ENCODE measurements at regions not wholly inside any gene's neighbourhood (a gene's known extent, or its start where the extent isn't known, plus 50 kb on each side); places are given as distances from the start of the nearest gene placed in this dataset.

GRCh38 chr5:161235569-161235968 is 311.0 kb downstream of the GABRB2 start:
- ATAC-seq (ENCODE audit: low read depth) (no peak), DNase-seq (ENCODE audit: low spot score) (no peak)
- Histone ChIP-seq H3K36me3 (ENCODE audit: low read depth) (no peaks in the 10 kb centered on the region), H3K27me3 (ENCODE audit: insufficient read depth, poor library complexity, severe bottlenecking) (no peaks in the 10 kb centered on the region), H3K27ac (ENCODE audit: poor library complexity, severe bottlenecking) (no peak overlapping the region), H3K4me1 (ENCODE audit: insufficient read depth, poor library complexity, severe bottlenecking) (no peaks in the 10 kb centered on the region), H3K9me3 (ENCODE audit: severe bottlenecking) (no peaks in the 10 kb centered on the region), H3K4me3 (ENCODE audit: severe bottlenecking) (no peak overlapping the region)
- no peak for TF ChIP-seq CTCF (IDR thresholded peaks at IDR 0.05; ENCODE audit: poor library complexity, severe bottlenecking)

DNA sequence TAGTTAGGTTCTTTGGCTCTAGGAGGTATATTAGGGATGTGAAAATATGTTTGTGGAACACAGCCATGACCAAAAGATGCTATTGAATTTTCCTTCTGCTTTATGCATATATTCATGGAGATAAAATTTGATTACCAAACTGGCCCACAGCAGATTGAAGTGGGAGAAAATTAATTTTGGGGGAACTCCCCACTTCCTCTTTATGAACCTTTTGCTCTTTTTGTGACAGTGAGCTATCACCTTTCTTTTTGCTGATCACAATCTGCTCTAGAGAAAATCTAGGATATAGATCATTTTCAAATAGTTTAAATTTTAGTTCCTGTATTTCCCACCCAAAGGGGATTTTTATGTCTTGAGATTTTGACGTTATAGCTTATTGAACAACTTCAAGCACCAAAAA is 313.0 kb downstream of the GABRB2 start:
- H3K36me3 ChIP-seq (ENCODE audit: low read depth) = no peaks in the 10 kb centered on the region
- no peak overlapping the region for H3K27ac ChIP-seq (ENCODE audit: poor library complexity, severe bottlenecking)
- ATAC-seq (ENCODE audit: low read depth) = no peak
- H3K9me3 ChIP-seq (ENCODE audit: severe bottlenecking) = no peaks in the 10 kb centered on the region
- no peak overlapping the region for H3K4me3 ChIP-seq (ENCODE audit: severe bottlenecking)
- no peaks in the 10 kb centered on the region for H3K27me3 ChIP-seq (ENCODE audit: insufficient read depth, poor library complexity, severe bottlenecking)
- no peak for DNase-seq (ENCODE audit: low spot score)
- TF ChIP-seq CTCF (IDR thresholded peaks at IDR 0.05; ENCODE audit: poor library complexity, severe bottlenecking) = no peak
- no peaks in the 10 kb centered on the region for H3K4me1 ChIP-seq (ENCODE audit: insufficient read depth, poor library complexity, severe bottlenecking)

DNA sequence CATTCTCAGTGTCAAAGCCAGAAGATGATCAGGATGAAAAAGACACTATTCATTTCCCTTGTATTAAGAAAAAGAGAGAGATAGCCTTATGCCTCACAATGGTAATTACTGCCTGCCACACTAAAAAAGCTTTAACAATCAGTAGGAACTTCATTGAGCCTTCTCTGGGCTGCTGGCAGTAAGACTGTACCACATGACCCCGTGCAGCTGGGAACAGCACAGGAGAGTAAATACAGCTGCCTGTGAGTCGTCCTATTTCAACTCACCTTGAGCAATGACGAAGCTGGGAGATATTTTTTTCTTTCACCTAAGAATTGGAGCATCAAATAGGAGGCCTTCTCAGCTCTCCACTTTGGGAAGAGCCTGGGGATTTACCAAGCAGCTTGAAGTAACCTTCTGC is 316.3 kb downstream of the GABRB2 start:
- Histone ChIP-seq H3K27me3 (ENCODE audit: insufficient read depth, poor library complexity, severe bottlenecking) (no peaks in the 10 kb centered on the region), H3K36me3 (ENCODE audit: low read depth) (no peaks in the 10 kb centered on the region), H3K9me3 (ENCODE audit: severe bottlenecking) (no peaks in the 10 kb centered on the region), H3K4me3 (ENCODE audit: severe bottlenecking) (no peak overlapping the region), H3K27ac (ENCODE audit: poor library complexity, severe bottlenecking) (no peak overlapping the region), H3K4me1 (ENCODE audit: insufficient read depth, poor library complexity, severe bottlenecking) (no peaks in the 10 kb centered on the region)
- peak; percentile 85 for ATAC-seq (ENCODE audit: low read depth)
- no peak for DNase-seq (ENCODE audit: low spot score)
- no peak for TF ChIP-seq CTCF (IDR thresholded peaks at IDR 0.05; ENCODE audit: poor library complexity, severe bottlenecking)

- Histone ChIP-seq H3K4me3 (ENCODE audit: severe bottlenecking) (no peak overlapping the region), H3K36me3 (ENCODE audit: low read depth) (no peaks in the 10 kb centered on the region), H3K4me1 (ENCODE audit: insufficient read depth, poor library complexity, severe bottlenecking) (no peaks in the 10 kb centered on the region), H3K27ac (ENCODE audit: poor library complexity, severe bottlenecking) (no peak overlapping the region), H3K9me3 (ENCODE audit: severe bottlenecking) (peaks cover 4% of the 10 kb centered on the region), H3K27me3 (ENCODE audit: insufficient read depth, poor library complexity, severe bottlenecking) (no peaks in the 10 kb centered on the region)
- no peak for TF ChIP-seq CTCF (IDR thresholded peaks at IDR 0.05; ENCODE audit: poor library complexity, severe bottlenecking)
- DNase-seq (ENCODE audit: low spot score) = no peak
- no peak for ATAC-seq (ENCODE audit: low read depth)
Observed at GRCh38 chr5:161219816-161220215, 326.7 kb downstream of the GABRB2 start.

DNA sequence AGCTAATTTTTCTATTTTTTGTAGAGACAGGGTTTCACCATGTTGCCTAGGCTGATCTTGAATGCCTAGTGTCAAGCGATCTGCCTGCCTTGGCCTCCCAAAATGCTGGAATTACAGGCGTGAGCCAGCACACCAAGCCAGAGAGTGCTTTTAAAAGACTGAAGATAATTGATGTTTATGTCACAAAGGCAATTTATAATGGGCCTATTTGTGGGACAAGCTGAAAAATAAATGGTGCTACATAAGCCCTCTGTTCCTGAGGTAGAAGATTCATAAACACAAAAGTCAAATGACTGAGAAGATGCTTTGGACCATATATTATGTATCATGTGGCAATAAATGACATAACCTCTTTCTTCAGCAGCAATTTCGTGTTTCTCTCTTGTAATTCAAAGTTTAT is 329.6 kb downstream of the GABRB2 start:
- no peaks in the 10 kb centered on the region for H3K36me3 ChIP-seq (ENCODE audit: low read depth)
- no peak overlapping the region for H3K27ac ChIP-seq (ENCODE audit: poor library complexity, severe bottlenecking)
- H3K4me1 ChIP-seq (ENCODE audit: insufficient read depth, poor library complexity, severe bottlenecking) = no peaks in the 10 kb centered on the region
- ATAC-seq (ENCODE audit: low read depth) (no peak), DNase-seq (ENCODE audit: low spot score) (no peak)
- peaks cover 1% of the 10 kb centered on the region for H3K9me3 ChIP-seq (ENCODE audit: severe bottlenecking)
- H3K27me3 ChIP-seq (ENCODE audit: insufficient read depth, poor library complexity, severe bottlenecking) = no peaks in the 10 kb centered on the region
- no peak for TF ChIP-seq CTCF (IDR thresholded peaks at IDR 0.05; ENCODE audit: poor library complexity, severe bottlenecking)
- no peak overlapping the region for H3K4me3 ChIP-seq (ENCODE audit: severe bottlenecking)
